Kidney epithelial cell (primary cell): ENCODE measurements at regions not wholly inside any gene's neighbourhood (a gene's known extent, or its start where the extent isn't known, plus 50 kb on each side); places are given as distances from the start of the nearest gene placed in this dataset.

ENCODE experiments used
- DNase-seq: peaks from one replicate; pipeline ENCODE4 v3.0.0-alpha.2; 2010; ENCODE audit warnings: low read depth
- H3K27me3 ChIP-seq: 2 replicates; pipeline ENCODE4 v1.6.0; 2011; ENCODE audit warnings: low read length; ENCODE audit not compliant: control insufficient read depth, insufficient read depth
- H3K36me3 ChIP-seq: 2 replicates; pipeline ENCODE4 v1.5.1; 2011; ENCODE audit warnings: low read length; ENCODE audit not compliant: control insufficient read depth, insufficient read depth
- H3K4me3 ChIP-seq: 2 replicates; pipeline ENCODE4 v1.5.1; 2011; ENCODE audit warnings: low read depth, mild to moderate bottlenecking, control low read depth, low read length
- CTCF ChIP-seq: IDR thresholded peaks from 2 replicates; pipeline ENCODE4 v1.5.1; 2011; ENCODE audit warnings: mild to moderate bottlenecking, moderate library complexity, low read length, control low read depth, inconsistent platforms; ENCODE audit not compliant: insufficient read depth, poor library complexity, severe bottlenecking

- TF ChIP-seq CTCF: no peak
- no peak overlapping the region for H3K4me3 ChIP-seq
- no peak for DNase-seq
Observed at GRCh38 chr6:167701010-167701409, 125.7 kb upstream of the AFDN start.

GRCh38 chr6:167702241-167702827 is 124.4 kb upstream of the AFDN start:
- Histone ChIP-seq H3K36me3 (no peaks in the 10 kb centered on the region), H3K27me3 (no peaks in the 10 kb centered on the region), H3K4me3 (no peak overlapping the region)
- TF ChIP-seq CTCF: no peak
- DNase-seq: no peak

More at GRCh38 chr6:167701010-167701409, 125.7 kb upstream of the AFDN start:
- no peaks in the 10 kb centered on the region for H3K27me3 ChIP-seq
- no peaks in the 10 kb centered on the region for H3K36me3 ChIP-seq

- Histone ChIP-seq H3K27me3 (no peaks in the 10 kb centered on the region), H3K4me3 (no peak overlapping the region), H3K36me3 (no peaks in the 10 kb centered on the region)
- DNase-seq: no peak
- no peak for TF ChIP-seq CTCF
Observed at GRCh38 chr6:167703347-167703746, 123.4 kb upstream of the AFDN start.

- no peak for TF ChIP-seq CTCF
- Histone ChIP-seq H3K36me3 (no peaks in the 10 kb centered on the region), H3K4me3 (no peak overlapping the region), H3K27me3 (no peaks in the 10 kb centered on the region)
- no peak for DNase-seq
Observed at GRCh38 chr6:167703781-167704180, 122.9 kb upstream of the AFDN start.

GRCh38 chr6:167704396-167704901 is 122.3 kb upstream of the AFDN start:
- H3K27me3 ChIP-seq: no peaks in the 10 kb centered on the region
- H3K4me3 ChIP-seq: no peak overlapping the region
- DNase-seq: no peak
- TF ChIP-seq CTCF: no peak
- H3K36me3 ChIP-seq: no peaks in the 10 kb centered on the region

- H3K27me3 ChIP-seq: peaks cover 1% of the 10 kb centered on the region
- no peak for TF ChIP-seq CTCF
- no peak for DNase-seq
- no peak overlapping the region for H3K4me3 ChIP-seq
- no peaks in the 10 kb centered on the region for H3K36me3 ChIP-seq
Observed at GRCh38 chr6:167705211-167705750, 121.4 kb upstream of the AFDN start.
